Astrocyte (in vitro differentiated cells and primary cell): ENCODE measurements at regions not wholly inside any gene's neighbourhood (a gene's known extent, or its start where the extent isn't known, plus 50 kb on each side); places are given as distances from the start of the nearest gene placed in this dataset.

Experiments used
- DNase-seq: peaks from one replicate; pipeline ENCODE4 v3.0.0-alpha.2; 2010; ENCODE audit warnings: low read depth
- FAIRE-seq: peaks from 2 replicates; lab custom pipeline; 2011; peaks lifted over from hg19 to GRCh38; lab: Jason Lieb, UNC
- H2AFZ ChIP-seq: 2 replicates; pipeline ENCODE4 v1.6.0; 2012; ENCODE audit warnings: low read depth, low read length, inconsistent platforms
- H3K27ac ChIP-seq: 2 replicates; pipeline ENCODE4 v1.5.1; 2011; ENCODE audit warnings: low read depth, low read length, inconsistent platforms
- H3K27me3 ChIP-seq: 2 replicates; pipeline ENCODE4 v1.6.0; 2011; ENCODE audit warnings: low read length, inconsistent platforms; ENCODE audit not compliant: insufficient read depth
- H3K36me3 ChIP-seq: 2 replicates; pipeline ENCODE4 v1.5.1; 2011; ENCODE audit warnings: low read length, inconsistent platforms; ENCODE audit not compliant: insufficient read depth
- H3K4me1 ChIP-seq: 2 replicates; pipeline ENCODE4 v1.5.1; 2011; ENCODE audit warnings: low read length, inconsistent platforms; ENCODE audit not compliant: insufficient read depth
- H3K4me2 ChIP-seq: 2 replicates; pipeline ENCODE4 v1.6.0; 2012; ENCODE audit warnings: low read length, inconsistent platforms
- H3K4me3 ChIP-seq: 2 replicates; pipeline ENCODE4 v1.5.1; 2011; ENCODE audit warnings: low read depth, mild to moderate bottlenecking, low read length, inconsistent platforms; ENCODE audit not compliant: insufficient read depth
- H3K79me2 ChIP-seq: 2 replicates; pipeline ENCODE4 v1.6.0; 2012; ENCODE audit warnings: mild to moderate bottlenecking, low read length, inconsistent platforms; ENCODE audit not compliant: insufficient read depth
- H3K9ac ChIP-seq: 2 replicates; pipeline ENCODE4 v1.6.0; 2012; ENCODE audit warnings: mild to moderate bottlenecking, low read length, inconsistent platforms
- H3K9me3 ChIP-seq: 2 replicates; pipeline ENCODE4 v1.5.1; 2012; ENCODE audit warnings: low read depth, mild to moderate bottlenecking, low read length, inconsistent platforms; ENCODE audit not compliant: insufficient read depth
- H4K20me1 ChIP-seq: 2 replicates; pipeline ENCODE4 v1.6.0; 2012; ENCODE audit warnings: low read length, inconsistent platforms; ENCODE audit not compliant: insufficient read depth
- H3K27ac Mint-ChIP-seq: one replicate; pipeline ENCODE4 v1.8.0; 2021; ENCODE audit warnings: mild to moderate bottlenecking, mixed read lengths; ENCODE audit not compliant: unreplicated experiment
- H3K27me3 Mint-ChIP-seq: one replicate; pipeline ENCODE4 v1.8.0; 2021; ENCODE audit warnings: low read depth, mixed read lengths; ENCODE audit not compliant: unreplicated experiment
- H3K36me3 Mint-ChIP-seq: one replicate; pipeline ENCODE4 v1.8.0; 2021; ENCODE audit warnings: low read depth, mixed read lengths; ENCODE audit not compliant: unreplicated experiment
- H3K4me1 Mint-ChIP-seq: one replicate; pipeline ENCODE4 v1.8.0; 2021; ENCODE audit warnings: low read depth, mixed read lengths; ENCODE audit not compliant: unreplicated experiment
- H3K4me3 Mint-ChIP-seq: one replicate; pipeline ENCODE4 v1.8.0; 2021; ENCODE audit warnings: mild to moderate bottlenecking, moderate library complexity, mixed read lengths; ENCODE audit not compliant: unreplicated experiment
- H3K9me3 Mint-ChIP-seq: one replicate; pipeline ENCODE4 v1.8.0; 2021; ENCODE audit warnings: mild to moderate bottlenecking, mixed read lengths; ENCODE audit not compliant: unreplicated experiment
- EZH2 ChIP-seq: IDR thresholded peaks from 2 replicates; pipeline ENCODE4 v1.6.1; 2012; ENCODE audit warnings: mild to moderate bottlenecking, low read length, inconsistent platforms; ENCODE audit not compliant: insufficient read depth
- TF ChIP-seq, protein P1 (sequence below): IDR thresholded peaks from 2 replicates; pipeline ENCODE4 v1.5.1; 2011; ENCODE audit warnings: low read depth, mild to moderate bottlenecking, inconsistent platforms, low read length, moderate library complexity; ENCODE audit not compliant: insufficient read depth

DNA sequence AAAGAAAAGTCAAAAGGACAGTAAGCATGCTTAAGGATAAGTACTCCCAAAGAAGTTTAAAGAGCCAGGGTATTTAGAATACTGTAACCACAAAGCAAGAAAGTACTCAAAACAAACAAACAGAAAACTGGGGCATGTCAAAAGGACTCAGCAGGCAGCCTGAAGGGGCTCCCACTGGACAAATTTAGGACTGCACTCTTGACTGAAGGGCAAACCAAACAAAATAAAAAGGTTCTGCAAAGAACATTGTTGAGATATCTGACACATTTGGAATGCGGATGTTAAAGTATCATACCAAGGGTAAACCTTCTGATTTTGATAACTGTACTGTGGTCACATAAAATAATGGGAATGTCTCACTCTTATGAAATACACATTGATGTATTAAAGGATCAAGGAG, 157.4 kb downstream of the TNFSF13B start:
- no peaks in the 10 kb centered on the region for H3K9me3 ChIP-seq
- H3K4me3 ChIP-seq = no peak overlapping the region
- Mint-ChIP-seq H3K27me3 (peaks cover 9% of the 10 kb centered on the region), H3K4me1 (peaks cover 11% of the 10 kb centered on the region), H3K27ac (no peak overlapping the region), H3K9me3 (no peaks in the 10 kb centered on the region), H3K36me3 (no peaks in the 10 kb centered on the region), H3K4me3 (no peak overlapping the region)
- H3K27ac ChIP-seq = no peak overlapping the region
- H3K4me2 ChIP-seq = no peak overlapping the region
- H3K9ac ChIP-seq = no peak overlapping the region
- FAIRE-seq (no peak), DNase-seq (no peak)
- no peaks in the 10 kb centered on the region for H3K79me2 ChIP-seq
- H2AFZ ChIP-seq = no peak overlapping the region
- no peaks in the 10 kb centered on the region for H3K4me1 ChIP-seq
- peaks cover 2% of the 10 kb centered on the region for H3K27me3 ChIP-seq
- no peaks in the 10 kb centered on the region for H4K20me1 ChIP-seq
- H3K36me3 ChIP-seq = no peaks in the 10 kb centered on the region
- TF ChIP-seq, protein P1, sequence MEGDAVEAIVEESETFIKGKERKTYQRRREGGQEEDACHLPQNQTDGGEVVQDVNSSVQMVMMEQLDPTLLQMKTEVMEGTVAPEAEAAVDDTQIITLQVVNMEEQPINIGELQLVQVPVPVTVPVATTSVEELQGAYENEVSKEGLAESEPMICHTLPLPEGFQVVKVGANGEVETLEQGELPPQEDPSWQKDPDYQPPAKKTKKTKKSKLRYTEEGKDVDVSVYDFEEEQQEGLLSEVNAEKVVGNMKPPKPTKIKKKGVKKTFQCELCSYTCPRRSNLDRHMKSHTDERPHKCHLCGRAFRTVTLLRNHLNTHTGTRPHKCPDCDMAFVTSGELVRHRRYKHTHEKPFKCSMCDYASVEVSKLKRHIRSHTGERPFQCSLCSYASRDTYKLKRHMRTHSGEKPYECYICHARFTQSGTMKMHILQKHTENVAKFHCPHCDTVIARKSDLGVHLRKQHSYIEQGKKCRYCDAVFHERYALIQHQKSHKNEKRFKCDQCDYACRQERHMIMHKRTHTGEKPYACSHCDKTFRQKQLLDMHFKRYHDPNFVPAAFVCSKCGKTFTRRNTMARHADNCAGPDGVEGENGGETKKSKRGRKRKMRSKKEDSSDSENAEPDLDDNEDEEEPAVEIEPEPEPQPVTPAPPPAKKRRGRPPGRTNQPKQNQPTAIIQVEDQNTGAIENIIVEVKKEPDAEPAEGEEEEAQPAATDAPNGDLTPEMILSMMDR = no peak
- TF ChIP-seq EZH2 = no peak

DNA sequence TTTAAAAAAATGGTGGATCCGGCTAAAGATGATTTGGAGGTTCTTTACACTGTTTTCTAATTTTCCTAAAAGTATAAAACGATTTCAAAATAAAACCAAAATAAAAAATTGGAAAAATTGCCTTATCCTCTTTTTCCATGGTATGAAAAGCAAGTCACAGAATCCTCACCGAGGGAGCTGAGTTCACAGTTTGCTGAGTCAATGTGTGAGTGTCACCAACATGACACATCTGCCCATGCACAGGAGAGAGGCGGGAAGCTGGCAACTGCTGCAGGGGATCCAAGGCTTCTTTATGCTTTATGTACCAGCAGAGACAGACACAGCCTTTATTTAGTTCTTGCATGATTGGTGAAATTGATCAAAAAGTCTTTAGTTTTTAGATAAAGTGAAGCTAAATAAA, 157.8 kb downstream of the TNFSF13B start:
- no peaks in the 10 kb centered on the region for H3K36me3 Mint-ChIP-seq
- no peak for DNase-seq
- Histone ChIP-seq H3K27ac (no peak overlapping the region), H4K20me1 (no peaks in the 10 kb centered on the region), H2AFZ (no peak overlapping the region), H3K79me2 (no peaks in the 10 kb centered on the region), H3K4me1 (no peaks in the 10 kb centered on the region), H3K9ac (no peak overlapping the region), H3K4me2 (no peak overlapping the region), H3K4me3 (no peak overlapping the region), H3K9me3 (no peaks in the 10 kb centered on the region), H3K36me3 (no peaks in the 10 kb centered on the region), H3K27me3 (peaks cover 2% of the 10 kb centered on the region)
- FAIRE-seq = no peak
- H3K4me1 Mint-ChIP-seq = peaks cover 11% of the 10 kb centered on the region
- H3K9me3 Mint-ChIP-seq = no peaks in the 10 kb centered on the region
- no peak overlapping the region for H3K4me3 Mint-ChIP-seq
- peaks cover 9% of the 10 kb centered on the region for H3K27me3 Mint-ChIP-seq
- no peak for TF ChIP-seq EZH2
- TF ChIP-seq, protein P1 = no peak
- H3K27ac Mint-ChIP-seq = no peak overlapping the region

DNA sequence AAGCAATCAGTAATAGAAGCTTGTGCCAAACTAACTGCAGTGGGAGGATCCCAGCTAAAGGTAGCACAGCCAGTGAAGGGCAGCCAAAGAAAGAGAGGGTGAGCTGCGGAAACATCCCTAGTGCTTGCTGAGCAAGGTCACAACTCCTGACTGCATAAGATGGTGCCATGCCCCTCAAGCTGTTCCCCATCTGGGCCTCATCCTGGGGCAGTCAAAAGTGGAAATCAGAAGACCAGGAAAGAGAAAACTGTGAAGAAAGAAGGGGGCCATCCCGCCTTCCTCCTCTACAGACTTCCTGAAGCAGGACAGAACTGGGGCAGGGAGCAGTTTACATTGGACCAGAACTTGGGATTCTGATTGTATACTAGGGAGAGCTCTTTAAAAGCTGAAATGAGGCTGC, 159.2 kb downstream of the TNFSF13B start:
- peaks cover 9% of the 10 kb centered on the region for H3K27me3 Mint-ChIP-seq
- no peak for DNase-seq
- H3K9ac ChIP-seq = no peak overlapping the region
- no peaks in the 10 kb centered on the region for H3K9me3 Mint-ChIP-seq
- H3K4me2 ChIP-seq = no peak overlapping the region
- no peaks in the 10 kb centered on the region for H3K79me2 ChIP-seq
- H2AFZ ChIP-seq = no peak overlapping the region
- TF ChIP-seq, protein P1 = no peak
- TF ChIP-seq EZH2 = no peak
- H3K36me3 Mint-ChIP-seq = no peaks in the 10 kb centered on the region
- H3K4me3 Mint-ChIP-seq = no peak overlapping the region
- peaks cover 2% of the 10 kb centered on the region for H3K27me3 ChIP-seq
- no peak for FAIRE-seq
- no peaks in the 10 kb centered on the region for H3K4me1 ChIP-seq
- H3K4me3 ChIP-seq = no peak overlapping the region
- no peaks in the 10 kb centered on the region for H4K20me1 ChIP-seq
- H3K4me1 Mint-ChIP-seq = peaks cover 11% of the 10 kb centered on the region
- no peak overlapping the region for H3K27ac ChIP-seq
- no peak overlapping the region for H3K27ac Mint-ChIP-seq
- H3K36me3 ChIP-seq = no peaks in the 10 kb centered on the region
- H3K9me3 ChIP-seq = no peaks in the 10 kb centered on the region
